Lung (tissue), 11 donors: ENCODE measurements at regions not wholly inside any gene's neighbourhood (a gene's known extent, or its start where the extent isn't known, plus 50 kb on each side); places are given as distances from the start of the nearest gene placed in this dataset.

ENCODE experiments used
- ATAC-seq: fragments of 200-7000 bp; cut with Tn5 transposase; one replicate; pipeline ENCODE4 v1.9.1; 2020; ENCODE audit warnings: moderate number of reproducible peaks; ENCODE audit not compliant: insufficient read depth, low FRiP score
- DNase-seq, 3 donors: peaks; one replicate each; pipeline ENCODE4 v3.0.0-alpha.2; 2013 to 2017
- H3K27ac ChIP-seq, 2 donors: one replicate each; pipeline ENCODE4 v1.5.1; 2013; ENCODE audit warnings: mild to moderate bottlenecking in 2 of 2, moderate library complexity in 2 of 2, control low read depth in 1 of 2, inconsistent platforms in 1 of 2, low read depth in 1 of 2, low read length in 1 of 2
- H3K27me3 ChIP-seq, 3 donors: one replicate each; pipeline ENCODE4 v1.5.1; 2013; ENCODE audit warnings: low read length in 2 of 3; ENCODE audit not compliant: control insufficient read depth in 3 of 3, insufficient read depth in 3 of 3
- H3K36me3 ChIP-seq, 4 donors: one replicate each; pipeline ENCODE4 v1.5.1; 2013; ENCODE audit warnings: low read length in 4 of 4, mild to moderate bottlenecking in 1 of 4, moderate library complexity in 1 of 4; ENCODE audit not compliant: control insufficient read depth in 4 of 4, insufficient read depth in 4 of 4
- H3K4me1 ChIP-seq, 5 donors: one replicate each; pipeline ENCODE4 v1.5.1; 2013; ENCODE audit warnings: low read length in 5 of 5, mild to moderate bottlenecking in 2 of 5, moderate library complexity in 1 of 5; ENCODE audit not compliant: control insufficient read depth in 5 of 5, insufficient read depth in 5 of 5
- H3K4me3 ChIP-seq: one replicate; pipeline ENCODE4 v1.5.1; 2013; ENCODE audit warnings: mild to moderate bottlenecking, control low read depth, moderate library complexity
- H3K9ac ChIP-seq, 2 donors: one replicate each; pipeline ENCODE4 v1.5.1; 2013; ENCODE audit warnings: low read length in 2 of 2, control low read depth in 1 of 2; ENCODE audit not compliant: insufficient read depth in 1 of 2
- H3K9me3 ChIP-seq, 4 donors: one replicate each; pipeline ENCODE4 v1.5.1; 2013; ENCODE audit warnings: low read length in 3 of 4, mild to moderate bottlenecking in 1 of 4, moderate library complexity in 1 of 4; ENCODE audit not compliant: control insufficient read depth in 4 of 4, insufficient read depth in 3 of 4
- WGBS, 2 donors: extraction: QIAGEN DNeasy Blood & Tissue Kit; methylation state at CpG; one replicate each; pipeline ENCODE4 v1.1.7; 2013; 5-methylcytosine and 5-hydroxymethylcytosine counted together
- TF ChIP-seq, protein P1 (sequence below): IDR thresholded peaks from 2 replicates; pipeline ENCODE4 v1.5.1; 2012; ENCODE audit warnings: mild to moderate bottlenecking; ENCODE audit errors: control extremely low read depth, extremely low read depth
- donor health status: control.
- donor health status: control.
- donor health status: Bipolar disorder and iron deficiency.
- donor health status: healthy.
- donor health status: DM: yes; HTN: yes; CAD: no.

DNA sequence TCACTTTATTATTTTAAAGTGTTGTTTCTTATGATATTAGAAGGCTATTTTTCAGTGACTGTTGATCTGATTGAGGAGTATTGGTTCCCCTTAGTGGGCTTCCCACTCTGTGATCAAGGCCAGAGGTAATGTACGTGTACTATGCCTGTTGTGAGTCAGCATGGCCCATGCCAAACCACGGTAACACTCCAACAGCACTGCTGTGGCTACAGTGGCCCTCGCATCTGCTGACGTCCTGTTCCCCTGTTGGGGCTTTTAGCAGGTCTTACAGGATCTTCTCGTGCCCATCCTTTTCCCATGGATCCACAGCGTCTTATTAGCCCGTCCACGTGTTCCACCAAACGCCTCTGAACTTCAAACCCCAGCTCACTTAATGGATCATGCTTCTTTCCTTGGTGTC lies 964.6 kb upstream of the CELF2 start:
- H3K27ac ChIP-seq = no peak overlapping the region
- WGBS, 2 donors = 84 to 85% methylated on average over 9 of the region's 9 CpGs
- no peak overlapping the region for H3K9ac ChIP-seq
- TF ChIP-seq, protein P1, sequence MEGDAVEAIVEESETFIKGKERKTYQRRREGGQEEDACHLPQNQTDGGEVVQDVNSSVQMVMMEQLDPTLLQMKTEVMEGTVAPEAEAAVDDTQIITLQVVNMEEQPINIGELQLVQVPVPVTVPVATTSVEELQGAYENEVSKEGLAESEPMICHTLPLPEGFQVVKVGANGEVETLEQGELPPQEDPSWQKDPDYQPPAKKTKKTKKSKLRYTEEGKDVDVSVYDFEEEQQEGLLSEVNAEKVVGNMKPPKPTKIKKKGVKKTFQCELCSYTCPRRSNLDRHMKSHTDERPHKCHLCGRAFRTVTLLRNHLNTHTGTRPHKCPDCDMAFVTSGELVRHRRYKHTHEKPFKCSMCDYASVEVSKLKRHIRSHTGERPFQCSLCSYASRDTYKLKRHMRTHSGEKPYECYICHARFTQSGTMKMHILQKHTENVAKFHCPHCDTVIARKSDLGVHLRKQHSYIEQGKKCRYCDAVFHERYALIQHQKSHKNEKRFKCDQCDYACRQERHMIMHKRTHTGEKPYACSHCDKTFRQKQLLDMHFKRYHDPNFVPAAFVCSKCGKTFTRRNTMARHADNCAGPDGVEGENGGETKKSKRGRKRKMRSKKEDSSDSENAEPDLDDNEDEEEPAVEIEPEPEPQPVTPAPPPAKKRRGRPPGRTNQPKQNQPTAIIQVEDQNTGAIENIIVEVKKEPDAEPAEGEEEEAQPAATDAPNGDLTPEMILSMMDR = no peak
- no peak overlapping the region for H3K4me3 ChIP-seq
- ATAC-seq (no peak), DNase-seq (no peak)
- peaks cover 0 to 11% (median 0%) of the 10 kb centered on the region in 5 donors for H3K4me1 ChIP-seq
- H3K36me3 ChIP-seq = no peaks in the 10 kb centered on the region
- H3K27me3 ChIP-seq = no peaks in the 10 kb centered on the region
- no peaks in the 10 kb centered on the region for H3K9me3 ChIP-seq

DNA sequence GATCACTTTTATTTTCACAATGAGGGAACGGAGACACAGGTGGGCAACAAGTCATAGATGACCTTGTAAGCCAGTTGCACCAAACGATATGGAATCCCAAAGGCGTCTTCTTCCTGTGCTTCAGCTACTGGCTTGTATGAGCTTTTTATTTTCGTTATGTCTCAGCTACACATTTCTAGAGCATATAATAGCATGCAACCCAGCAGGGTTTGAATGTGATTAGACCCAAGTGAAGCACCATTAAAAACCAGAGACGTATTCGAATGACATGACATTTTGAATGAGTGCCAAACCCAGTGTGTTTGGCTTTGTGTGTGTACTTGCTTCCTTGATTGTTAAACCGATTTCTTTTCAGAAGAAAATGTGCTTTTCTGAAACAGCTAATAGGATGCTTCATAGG lies 963.2 kb upstream of the CELF2 start:
- TF ChIP-seq, protein P1 = no peak
- Histone ChIP-seq H3K36me3 (no peaks in the 10 kb centered on the region), H3K4me3 (no peak overlapping the region), H3K4me1 (peaks cover 0 to 11% (median 0%) of the 10 kb centered on the region in 5 donors), H3K9me3 (no peaks in the 10 kb centered on the region), H3K27ac (no peak overlapping the region), H3K9ac (no peak overlapping the region), H3K27me3 (no peaks in the 10 kb centered on the region)
- 74 to 88% methylated on average over 7 of the region's 7 CpGs for WGBS, 2 donors
- no peak for DNase-seq
- ATAC-seq = no peak

DNA sequence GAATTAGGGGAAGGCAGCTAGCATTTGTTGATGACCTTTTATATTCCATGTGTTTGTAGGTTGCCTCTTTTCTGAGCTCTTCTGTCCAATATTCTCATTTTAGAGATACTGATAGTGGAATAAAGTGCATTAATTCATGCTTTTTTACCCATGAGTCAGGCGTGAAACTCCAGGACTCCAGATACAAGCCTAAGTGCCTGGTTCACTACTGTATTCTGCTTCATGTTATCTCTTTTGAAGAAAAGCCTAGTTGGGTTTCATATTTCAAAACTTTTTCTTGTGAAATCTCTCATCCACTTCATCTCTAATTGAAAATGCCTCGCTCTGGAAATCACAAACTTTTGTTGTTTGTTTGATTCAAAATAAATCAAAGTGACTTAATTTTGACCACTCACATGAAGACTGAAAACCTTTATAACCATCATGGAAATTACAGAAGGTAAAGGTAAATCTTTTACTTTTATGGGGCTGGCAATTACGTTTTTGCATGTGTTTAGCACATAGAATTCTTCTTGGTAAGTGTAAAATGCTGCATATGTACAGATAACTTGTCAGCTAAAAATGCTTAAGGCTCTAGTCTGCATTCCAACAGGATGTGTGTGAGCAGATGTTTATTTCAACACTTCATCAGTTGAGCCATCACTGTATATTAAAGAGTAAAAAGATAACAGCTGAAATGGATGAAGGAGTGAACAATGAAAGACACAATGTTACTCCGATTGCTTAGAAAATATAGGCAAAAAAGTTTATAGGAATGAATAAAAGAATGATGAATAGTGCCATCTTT lies 961.8 kb upstream of the CELF2 start:
- Histone ChIP-seq H3K9me3 (no peaks in the 10 kb centered on the region), H3K27ac (no peak overlapping the region), H3K4me1 (peaks cover 0 to 11% (median 0%) of the 10 kb centered on the region in 5 donors), H3K4me3 (no peak overlapping the region), H3K27me3 (no peaks in the 10 kb centered on the region), H3K36me3 (no peaks in the 10 kb centered on the region), H3K9ac (no peak overlapping the region)
- DNase-seq (peak in 2 of 3 donors; percentile 25 to 38), ATAC-seq (no peak)
- TF ChIP-seq, protein P1 = no peak
- WGBS, 2 donors = 56 to 66% methylated on average over 4 of the region's 4 CpGs
